GM10248 (cell line): ENCODE measurements at regions not wholly inside any gene's neighbourhood (a gene's known extent, or its start where the extent isn't known, plus 50 kb on each side); places are given as distances from the start of the nearest gene placed in this dataset.
"Not testable (repeated sequence)": the region's sequence is repeated elsewhere in the genome, so short reads cannot be mapped to it uniquely, and the experiment has no call there.

Experiments
- CTCF ChIA-PET: fragments of 300-600 bp; sonication (Branson Sonifier 250); formaldehyde crosslinking; extraction: SDS; loops from one replicate; lab custom pipeline; 2021; ENCODE audit warnings: antibody characterized with exemption; lab: Yijun Ruan, JAX
- POLR2A ChIA-PET: fragments of 350-650 bp; sonication (Branson Sonifier 250); formaldehyde crosslinking; extraction: SDS; loops from one replicate; lab custom pipeline; 2020; ENCODE audit warnings: antibody characterized with exemption; lab: Yijun Ruan, JAX
- DNase-seq: peaks from one replicate; pipeline ENCODE4 v3.0.0; 2012; ENCODE audit errors: extremely low spot score
- CTCF ChIP-seq: IDR thresholded peaks from 2 replicates; pipeline ENCODE4 v1.5.1; 2012; ENCODE audit warnings: mild to moderate bottlenecking, low read depth; ENCODE audit errors: extremely low read depth, missing control alignments, control extremely low read depth

GRCh38 chr14:82913396-82913795, 1379.7 kb upstream of the SEL1L start:
- TF ChIP-seq CTCF, result no peak
- CTCF ChIA-PET, result no interaction called here
- DNase-seq, result no peak
- POLR2A ChIA-PET, result no interaction called here

GRCh38 chr14:82915381-82915780, 1381.7 kb upstream of the SEL1L start:
- no peak for TF ChIP-seq CTCF
- no peak for DNase-seq
- ChIA-PET POLR2A (no interaction called here), CTCF (no interaction called here)

- no peak for TF ChIP-seq CTCF
- DNase-seq, result no peak
- ChIA-PET CTCF (no interaction called here), POLR2A (no interaction called here)
Observed at GRCh38 chr14:82935691-82936090, 1402.0 kb upstream of the SEL1L start.

GRCh38 chr14:82951171-82951570, 1417.5 kb upstream of the SEL1L start:
- no peak for DNase-seq
- ChIA-PET CTCF (interaction anchor here (1.0 kb wide), 2 partner anchors 17 to 961 kb away, joined by 3 read pairs; no protein-coding TSS in a partner anchor), POLR2A (no interaction called here)
- no peak for TF ChIP-seq CTCF

GRCh38 chr14:82963756-82964155, 1430.1 kb upstream of the SEL1L start:
- ChIA-PET POLR2A (no interaction called here), CTCF (no interaction called here)
- DNase-seq, result no peak
- TF ChIP-seq CTCF, result no peak

- DNase-seq, result no peak
- ChIA-PET CTCF (no interaction called here), POLR2A (no interaction called here)
Observed at GRCh38 chr14:82987502-82988124, 1454.0 kb upstream of the SEL1L start.

GRCh38 chr14:82994547-82994946, 1460.9 kb upstream of the SEL1L start:
- DNase-seq, CTCF ChIA-PET, POLR2A ChIA-PET: not testable (repeated sequence)

More at GRCh38 chr14:82987502-82988124, 1454.0 kb upstream of the SEL1L start:
- TF ChIP-seq CTCF, result no peak
